Fibroblast of skin of right quadriceps (primary cell): ENCODE measurements at regions not wholly inside any gene's neighbourhood (a gene's known extent, or its start where the extent isn't known, plus 50 kb on each side); places are given as distances from the start of the nearest gene placed in this dataset.

Experiments used
- DNase-seq: peaks from one replicate; pipeline ENCODE4 v3.0.0-alpha.2; 2013

DNA sequence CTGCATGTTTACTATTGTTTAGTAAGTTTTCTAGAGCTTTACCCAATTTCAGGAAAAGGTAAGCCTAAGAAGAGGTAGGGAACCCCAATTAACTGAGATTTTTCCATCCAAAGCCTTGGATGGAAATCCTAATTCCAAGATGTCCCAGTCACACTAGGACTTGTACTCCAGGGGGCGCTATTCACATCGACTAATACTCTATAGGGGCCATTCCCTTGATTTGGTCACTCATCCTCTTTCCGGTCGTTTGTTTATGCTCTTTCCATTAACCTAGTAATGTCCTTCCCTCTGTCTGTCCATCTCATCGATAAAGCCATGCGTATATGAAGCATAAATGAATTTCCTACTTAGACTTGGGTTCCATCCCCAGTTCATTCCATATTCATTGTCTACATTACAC is 80.8 kb upstream of the FUCA2 start:
- DNase-seq, result no peak

DNA sequence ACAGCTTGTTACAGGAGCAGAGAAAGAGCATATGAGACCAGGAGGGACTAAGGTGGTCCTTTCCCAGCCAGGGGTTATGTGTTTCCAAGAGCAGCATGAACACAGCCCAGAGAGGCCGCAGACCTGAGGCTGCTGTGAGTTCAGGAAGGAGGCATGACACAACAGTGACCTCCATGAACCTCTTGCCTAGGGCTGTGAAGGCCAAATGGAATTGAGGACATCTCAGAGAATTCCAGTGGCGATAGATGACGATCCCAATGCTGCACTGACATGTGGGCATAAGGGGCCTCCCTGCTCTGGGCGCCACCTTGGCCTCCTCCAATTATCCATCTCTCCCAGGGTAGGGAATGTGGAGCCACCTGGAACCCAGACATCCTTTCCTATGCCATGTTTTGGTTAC is 79.9 kb upstream of the FUCA2 start:
- DNase-seq, result no peak

DNA sequence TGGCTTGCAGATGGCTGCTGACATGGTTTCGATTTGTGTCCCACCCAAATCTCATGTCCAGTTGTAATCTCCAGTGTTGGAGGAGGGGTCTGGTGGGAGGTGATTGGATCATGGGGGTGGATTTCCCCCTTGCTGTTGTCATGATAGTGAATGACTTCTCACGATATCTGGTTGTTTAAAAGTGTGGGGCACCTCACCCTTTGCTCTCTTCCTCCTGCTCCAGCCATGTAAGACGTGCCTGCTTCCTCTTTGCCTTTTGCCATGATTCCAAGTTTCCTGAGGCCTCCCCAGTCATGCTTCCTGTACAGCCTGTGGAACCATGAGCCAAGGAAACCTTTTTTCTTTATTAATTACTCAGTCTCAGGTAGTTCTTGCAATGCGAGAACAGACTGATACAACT is 77.6 kb upstream of the FUCA2 start:
- no peak for DNase-seq

DNA sequence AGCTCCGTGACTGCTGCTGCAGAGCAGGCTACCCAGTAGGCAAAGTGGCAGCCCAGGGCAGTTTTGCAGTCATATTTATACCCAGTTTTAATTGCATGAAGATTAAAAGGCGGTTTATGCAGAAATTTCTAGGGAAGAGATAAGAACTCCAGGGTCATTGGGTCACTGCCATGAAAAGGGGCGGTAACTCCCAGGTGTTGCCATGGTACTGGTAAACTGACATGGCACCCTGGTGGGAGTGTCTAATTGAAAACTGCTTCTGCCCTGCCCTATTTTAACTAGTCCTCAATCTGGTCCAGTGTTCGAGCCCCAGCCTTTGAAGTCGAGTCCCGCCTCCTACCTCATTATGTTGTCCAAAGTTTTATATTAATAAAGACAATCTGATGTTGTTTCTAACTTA is 75.0 kb upstream of the FUCA2 start:
- DNase-seq, result no peak

DNA sequence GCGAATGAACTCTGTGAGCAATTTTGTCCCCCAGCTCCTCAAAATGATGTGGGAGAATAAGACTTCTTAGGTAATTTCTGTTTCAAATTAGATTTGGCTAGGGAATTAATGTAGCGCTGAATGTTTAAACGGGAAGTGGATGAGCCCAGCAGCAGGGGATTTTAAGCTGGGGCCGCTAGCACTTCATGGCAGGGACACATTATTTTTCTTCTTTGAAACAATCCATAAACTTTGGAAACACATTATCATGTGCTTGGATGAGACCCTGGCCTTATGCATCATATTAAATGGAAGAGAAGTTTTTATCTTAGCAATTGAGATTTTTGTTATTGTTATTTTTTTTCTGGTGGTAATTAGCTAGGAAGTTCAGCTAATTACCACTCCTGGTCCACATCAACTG is 74.2 kb upstream of the FUCA2 start:
- DNase-seq, result no peak

DNA sequence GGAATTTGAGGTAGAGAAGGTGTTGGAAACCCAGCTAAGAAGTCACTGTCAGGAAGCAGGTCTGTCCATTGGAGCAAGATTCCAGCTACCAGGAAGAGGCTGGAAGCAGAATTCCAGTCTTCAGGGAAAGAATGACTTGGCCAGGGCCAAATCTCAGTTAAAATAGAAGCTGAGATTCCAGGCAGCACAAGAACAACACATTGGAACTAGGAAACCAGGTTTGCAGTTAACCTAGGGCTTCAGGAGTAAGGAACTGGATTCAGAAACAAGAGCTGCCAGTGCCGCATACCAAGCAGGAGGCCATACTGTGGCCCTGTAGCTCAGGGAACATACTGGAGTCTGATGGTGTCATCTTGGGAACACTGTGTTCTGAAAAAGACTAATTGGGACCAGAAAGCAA is 73.7 kb upstream of the FUCA2 start:
- DNase-seq, result no peak

DNA sequence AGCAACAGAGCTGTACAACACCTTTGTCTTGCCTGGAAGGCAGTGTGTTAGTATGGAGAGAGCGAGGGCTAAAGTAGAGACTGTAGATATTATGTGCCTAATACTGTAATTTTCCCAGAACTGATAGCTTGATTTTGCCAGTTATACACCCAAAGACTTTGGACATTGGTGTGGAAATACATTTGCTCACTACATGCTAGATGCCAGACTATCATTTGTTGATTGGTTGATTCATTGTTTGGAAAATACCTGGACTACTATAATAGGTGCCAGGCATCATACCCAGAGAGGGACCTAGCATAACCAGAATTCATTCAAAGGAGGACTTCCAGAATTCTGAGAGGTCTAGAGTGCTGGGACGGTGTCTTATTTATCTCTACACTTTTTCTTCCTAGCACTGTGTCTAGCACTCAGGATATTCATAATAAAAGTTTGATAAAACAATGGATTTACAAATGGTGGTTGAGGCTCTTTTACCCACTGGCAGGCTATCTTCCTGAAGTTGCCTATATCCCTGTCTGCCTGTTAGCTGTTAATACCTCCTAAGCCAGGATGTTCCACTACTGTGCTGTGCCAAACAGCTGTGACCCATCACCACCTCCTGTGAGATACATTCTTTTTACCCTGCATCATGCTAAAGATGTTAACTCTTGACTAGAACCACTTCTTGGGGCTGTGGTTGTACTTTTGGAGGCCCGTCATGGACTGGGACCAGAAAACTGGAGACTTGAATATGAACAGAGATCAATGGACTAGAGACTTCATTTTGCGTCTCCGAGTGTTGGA is 72.2 kb upstream of the FUCA2 start:
- peak; percentile 73 for DNase-seq

DNA sequence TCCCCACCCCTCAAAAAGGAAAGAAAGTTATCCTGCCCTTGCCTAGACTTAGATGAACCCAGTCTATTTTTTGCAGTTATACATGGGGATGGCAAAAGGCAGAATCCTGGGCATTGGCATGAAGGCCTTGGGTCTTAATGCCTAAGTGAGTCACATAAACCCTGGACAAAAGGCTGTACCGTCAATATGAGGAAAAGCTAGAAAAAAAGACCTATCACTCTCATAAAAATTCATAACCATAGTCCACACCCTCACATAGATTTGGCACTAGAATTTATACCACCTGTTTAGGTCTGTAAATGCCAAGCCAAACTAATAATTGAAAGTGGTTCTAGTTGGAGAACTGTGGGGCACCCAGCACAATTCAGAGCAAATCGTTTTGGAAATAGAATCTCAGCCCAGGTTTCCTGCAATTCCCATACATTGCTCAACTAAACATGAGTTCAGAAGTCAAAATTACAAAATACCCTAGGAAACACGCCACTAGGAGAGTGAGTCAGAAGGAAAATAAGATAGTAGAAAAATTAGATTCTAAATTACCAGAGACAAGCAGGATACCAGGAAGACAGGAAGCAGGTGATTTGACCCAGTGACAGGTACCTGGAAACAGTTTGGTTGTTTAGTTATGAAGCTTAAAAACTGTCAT is 70.4 kb upstream of the FUCA2 start:
- DNase-seq, result peak; percentile 12

DNA sequence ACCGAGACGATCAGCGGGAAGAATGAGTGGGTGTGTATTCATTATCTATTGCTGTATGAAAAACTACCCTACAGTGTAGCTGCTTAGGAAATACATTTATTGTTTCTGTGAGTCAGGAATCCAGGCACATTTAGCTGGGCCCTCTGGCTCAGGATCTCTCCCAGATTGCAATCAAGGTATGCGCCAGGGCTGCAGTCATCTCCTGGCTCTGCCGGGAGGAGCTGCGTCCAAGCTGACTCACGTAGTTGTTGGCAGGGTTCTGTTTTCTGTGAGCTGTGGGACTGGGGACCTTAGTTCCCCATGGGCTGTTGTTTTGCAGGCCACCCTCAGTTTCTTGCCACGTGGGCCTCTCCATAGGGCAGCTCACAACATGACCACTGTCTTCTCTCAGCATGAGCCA is 68.2 kb upstream of the FUCA2 start:
- peak; percentile 69 for DNase-seq

DNA sequence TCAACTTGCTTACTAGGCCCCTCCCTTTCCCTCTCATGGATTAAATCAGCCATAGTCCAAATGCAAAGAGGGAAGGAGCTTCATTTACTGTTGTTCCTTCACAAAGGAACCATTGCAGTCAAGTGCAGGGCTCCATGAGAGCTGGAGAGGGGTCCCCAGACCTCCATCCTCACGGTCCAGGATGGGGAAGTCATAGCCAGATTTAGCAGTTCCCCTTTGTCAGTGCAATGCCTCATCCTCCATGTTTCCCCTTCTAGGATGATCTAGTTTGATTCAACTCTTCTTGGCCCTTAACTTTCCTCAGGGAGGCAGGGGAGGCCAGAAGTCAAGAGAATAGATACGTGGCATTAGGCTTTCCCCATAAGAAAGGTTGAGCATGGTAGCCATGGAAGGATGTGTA is 66.5 kb upstream of the FUCA2 start:
- no peak for DNase-seq

DNA sequence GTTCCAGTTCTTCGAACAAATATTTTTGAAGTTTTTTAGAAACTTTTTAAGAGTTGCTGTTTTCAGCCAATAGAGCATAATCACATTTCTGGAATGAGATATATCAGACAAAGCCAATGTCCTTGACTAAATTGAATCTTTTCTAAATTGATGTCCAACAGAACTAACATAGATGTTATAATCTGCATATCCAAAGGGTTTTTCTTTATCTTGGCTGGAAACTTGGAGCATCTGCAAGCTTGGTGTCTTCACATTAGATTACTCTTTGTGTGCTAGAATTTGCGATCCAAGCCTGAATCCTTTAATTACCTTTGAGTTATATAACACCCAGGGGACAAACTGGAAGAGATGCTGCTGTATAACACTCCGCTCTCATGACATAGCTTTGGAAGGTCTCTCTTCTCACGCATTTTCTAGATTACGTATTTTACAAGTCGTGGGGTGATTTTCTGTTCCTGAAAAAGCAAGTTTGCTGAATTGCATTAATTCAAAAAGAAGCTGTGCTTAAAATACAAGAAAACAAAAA is 64.4 kb upstream of the FUCA2 start:
- DNase-seq, result no peak

DNA sequence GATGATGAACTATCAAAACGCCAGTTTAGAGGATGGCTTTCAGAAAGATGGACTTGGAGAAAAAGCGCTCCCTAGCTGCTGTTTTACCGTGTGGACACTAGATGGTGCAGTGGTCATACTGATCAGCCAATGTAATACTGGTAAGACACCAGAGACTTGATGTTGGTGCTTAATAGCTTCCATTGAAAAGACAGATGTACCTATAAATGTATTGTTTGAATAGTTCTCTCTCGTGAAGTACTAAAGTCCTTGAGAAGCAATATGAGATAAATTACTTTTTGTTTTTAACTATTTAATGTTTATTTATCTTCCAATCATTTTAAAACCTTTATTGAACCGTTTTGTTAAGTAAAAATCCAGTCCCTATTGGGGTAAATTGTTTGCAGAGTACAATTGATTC is 63.9 kb upstream of the FUCA2 start:
- peak; percentile 74 for DNase-seq

DNA sequence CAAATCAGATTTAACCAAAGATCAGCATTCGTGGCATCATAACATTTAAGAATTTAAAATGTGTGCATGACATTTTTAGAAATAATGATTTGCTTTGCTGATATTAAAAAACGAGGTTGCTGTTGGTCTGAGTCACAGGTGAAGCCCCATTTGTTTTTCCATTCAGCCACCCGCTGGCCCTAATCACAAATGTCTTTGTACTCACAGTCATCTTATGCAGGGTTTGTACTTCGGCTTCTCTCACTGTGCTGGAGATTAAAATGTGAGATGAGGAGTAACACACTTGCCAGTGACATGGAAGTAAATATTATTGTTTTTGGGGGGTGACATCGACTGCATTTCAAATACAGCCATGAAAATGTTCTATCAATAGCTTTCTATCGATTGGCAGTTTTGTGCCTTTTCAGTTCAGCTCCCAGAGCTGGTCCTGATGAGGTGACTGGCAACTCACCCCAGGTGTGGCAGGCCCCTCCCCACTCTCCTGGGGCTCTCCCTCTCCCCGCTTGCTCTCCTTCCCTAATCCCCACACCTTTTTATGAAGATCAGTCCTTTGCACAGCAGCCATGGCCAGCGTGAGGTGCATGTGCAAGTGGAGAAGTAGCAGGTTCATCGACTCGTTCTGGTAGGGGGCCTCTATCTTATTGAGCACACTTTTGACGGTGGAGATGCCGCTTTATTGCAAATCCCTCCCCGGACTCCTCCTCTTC is 58.8 kb upstream of the FUCA2 start:
- no peak for DNase-seq

DNA sequence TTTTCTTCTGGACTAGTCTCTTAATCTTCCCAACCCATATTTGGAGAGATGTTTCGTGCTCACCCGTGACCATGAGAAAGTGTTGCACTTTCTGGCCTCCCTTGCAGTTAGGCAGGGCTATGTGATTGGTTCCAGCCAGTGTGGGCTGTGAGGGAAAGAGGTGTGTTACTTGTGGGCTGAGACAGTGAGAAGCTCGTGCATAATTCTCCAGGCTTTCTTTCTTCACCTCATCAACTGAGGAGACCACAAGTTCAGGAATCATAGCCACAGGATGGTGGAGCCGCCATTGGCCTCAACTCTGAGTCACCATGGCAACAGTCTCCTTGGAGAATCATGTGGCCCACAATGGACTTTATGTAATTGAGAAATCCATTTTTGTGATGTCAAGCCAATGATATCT is 57.5 kb upstream of the FUCA2 start:
- DNase-seq, result peak; percentile 53

DNA sequence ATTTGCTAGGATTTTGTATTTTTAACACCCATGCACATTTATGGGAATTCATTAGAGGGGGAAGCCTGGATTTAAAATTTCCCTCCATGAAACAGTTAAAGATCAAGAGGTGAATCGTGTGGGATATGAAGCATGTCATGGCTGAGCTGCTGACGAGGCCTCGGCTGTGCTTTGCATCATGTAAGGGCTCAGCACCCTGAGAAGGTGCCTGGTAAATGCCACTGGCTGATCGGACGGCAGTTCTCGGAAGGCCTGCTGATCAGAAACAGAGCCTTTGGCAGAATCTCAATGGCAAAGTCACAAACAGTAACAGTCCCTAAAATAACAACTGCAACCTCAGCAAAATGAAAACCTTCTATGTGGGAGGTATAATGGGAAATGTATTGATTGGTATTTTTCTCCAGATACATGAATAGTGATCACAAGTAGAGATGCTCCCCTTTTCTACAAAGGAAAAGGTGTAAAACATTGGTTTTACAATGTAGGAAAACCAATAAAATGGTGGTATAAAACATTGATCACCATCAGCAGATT is 53.0 kb upstream of the FUCA2 start:
- DNase-seq, result no peak

DNA sequence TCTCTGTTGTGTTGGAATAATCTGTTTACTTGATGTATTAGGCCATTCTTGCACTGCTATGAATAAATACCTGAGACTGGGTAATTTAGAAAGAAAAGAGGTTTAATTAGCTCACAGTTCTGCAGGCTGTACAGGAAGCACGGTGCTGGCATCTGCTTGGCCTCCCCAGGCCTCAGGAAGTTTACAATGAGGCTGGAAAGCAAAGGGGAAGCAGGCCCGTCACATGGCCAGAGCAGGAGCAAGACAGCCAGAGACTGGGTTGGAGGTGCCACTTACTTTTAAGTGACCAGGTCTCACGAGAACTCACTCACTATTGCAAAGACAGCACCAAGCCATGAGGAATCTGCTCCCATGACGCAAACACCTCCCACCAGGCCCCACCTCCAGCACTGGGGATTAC is 50.6 kb upstream of the FUCA2 start:
- no peak for DNase-seq
